NCI-H187 treated with DMSO at 0.1 percent for 48 hours (cell line): ENCODE measurements at regions not wholly inside any gene's neighbourhood (a gene's known extent, or its start where the extent isn't known, plus 50 kb on each side); places are given as distances from the start of the nearest gene placed in this dataset.

Experiments
- DNase-seq: peaks from one replicate; lab custom pipeline; 2025; lab: John Stamatoyannopoulos, UW

GRCh38 chr12:77723308-77723707 lies 107.4 kb upstream of the NAV3 start:
- DNase-seq = no peak

GRCh38 chr12:77722536-77722935 lies 108.2 kb upstream of the NAV3 start:
- no peak for DNase-seq

GRCh38 chr12:77720258-77720657 lies 110.4 kb upstream of the NAV3 start:
- DNase-seq = no peak

- no peak for DNase-seq
These were observed 120.5 kb upstream of the NAV3 start for GRCh38 chr12:77710209-77710608.

- DNase-seq = no peak
These were observed 133.6 kb upstream of the NAV3 start for GRCh38 chr12:77697126-77697525.

GRCh38 chr12:77696183-77696582 lies 134.5 kb upstream of the NAV3 start:
- no peak for DNase-seq

- DNase-seq = no peak
These were observed 141.1 kb upstream of the NAV3 start for GRCh38 chr12:77689510-77690086.

- no peak for DNase-seq
These were observed 143.4 kb upstream of the NAV3 start for GRCh38 chr12:77687321-77687720.

- no peak for DNase-seq
These were observed 143.9 kb upstream of the NAV3 start for GRCh38 chr12:77686760-77687159.

GRCh38 chr12:77685901-77686300 lies 144.8 kb upstream of the NAV3 start:
- DNase-seq = no peak

GRCh38 chr12:77685112-77685511 lies 145.6 kb upstream of the NAV3 start:
- peak; percentile 63 for DNase-seq

- DNase-seq = no peak
These were observed 148.2 kb upstream of the NAV3 start for GRCh38 chr12:77682488-77682887.

- DNase-seq = no peak
These were observed 149.0 kb upstream of the NAV3 start for GRCh38 chr12:77681726-77682125.

GRCh38 chr12:77679686-77680085 lies 151.0 kb upstream of the NAV3 start:
- no peak for DNase-seq

GRCh38 chr12:77678621-77679020 lies 152.1 kb upstream of the NAV3 start:
- no peak for DNase-seq

GRCh38 chr12:77667101-77667500 lies 163.6 kb upstream of the NAV3 start:
- DNase-seq = no peak

- DNase-seq = no peak
These were observed 182.0 kb upstream of the NAV3 start for GRCh38 chr12:77648716-77649115.

GRCh38 chr12:77645966-77646598 lies 184.6 kb upstream of the NAV3 start:
- DNase-seq = no peak

- DNase-seq = no peak
These were observed 185.6 kb upstream of the NAV3 start for GRCh38 chr12:77644915-77645605.

- DNase-seq = no peak
These were observed 188.4 kb upstream of the NAV3 start for GRCh38 chr12:77642246-77642645.

GRCh38 chr12:77640356-77640755 lies 190.3 kb upstream of the NAV3 start:
- DNase-seq = no peak

GRCh38 chr12:77630790-77631445 lies 199.8 kb upstream of the NAV3 start:
- DNase-seq = no peak

GRCh38 chr12:77630344-77630743 lies 200.3 kb upstream of the NAV3 start:
- DNase-seq = no peak
